G401 (cell line): ENCODE measurements at regions not wholly inside any gene's neighbourhood (a gene's known extent, or its start where the extent isn't known, plus 50 kb on each side); places are given as distances from the start of the nearest gene placed in this dataset.

Experiments
- DNase-seq: peaks from one replicate; pipeline ENCODE4 v3.0.0-alpha.2; 2015; ENCODE audit warnings: low spot score
- in situ Hi-C: cut with HindIII; loops from 2 replicates; pipeline ENCODE4 v1.10.0; 2016; ENCODE audit warnings: low sequenced_read_pairs, mixed read lengths

DNA sequence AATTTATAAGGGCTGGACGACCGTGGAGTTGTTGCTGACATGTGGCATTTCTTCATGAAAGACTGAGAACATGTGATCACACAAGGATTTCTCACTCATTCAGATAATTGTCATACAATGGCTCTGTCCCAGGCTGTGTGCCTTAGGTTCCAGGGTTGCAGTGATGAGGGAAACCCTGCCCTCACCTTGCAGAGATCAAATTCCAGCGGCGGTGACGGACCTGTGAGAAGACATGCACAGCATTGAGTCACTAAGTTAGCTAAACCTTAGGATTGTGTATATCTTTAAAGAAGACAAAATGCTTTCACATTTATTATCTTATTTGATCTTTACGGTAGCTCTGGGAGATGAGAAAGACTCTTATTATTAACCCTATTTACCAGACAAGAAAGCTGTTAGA, 1029.1 kb downstream of the BCL11B start:
- no peak for DNase-seq
- in situ Hi-C loops, result no loop called here

- DNase-seq, result no peak
Measured at GRCh38 chr14:98243332-98243731, 1028.7 kb downstream of the BCL11B start.

DNA sequence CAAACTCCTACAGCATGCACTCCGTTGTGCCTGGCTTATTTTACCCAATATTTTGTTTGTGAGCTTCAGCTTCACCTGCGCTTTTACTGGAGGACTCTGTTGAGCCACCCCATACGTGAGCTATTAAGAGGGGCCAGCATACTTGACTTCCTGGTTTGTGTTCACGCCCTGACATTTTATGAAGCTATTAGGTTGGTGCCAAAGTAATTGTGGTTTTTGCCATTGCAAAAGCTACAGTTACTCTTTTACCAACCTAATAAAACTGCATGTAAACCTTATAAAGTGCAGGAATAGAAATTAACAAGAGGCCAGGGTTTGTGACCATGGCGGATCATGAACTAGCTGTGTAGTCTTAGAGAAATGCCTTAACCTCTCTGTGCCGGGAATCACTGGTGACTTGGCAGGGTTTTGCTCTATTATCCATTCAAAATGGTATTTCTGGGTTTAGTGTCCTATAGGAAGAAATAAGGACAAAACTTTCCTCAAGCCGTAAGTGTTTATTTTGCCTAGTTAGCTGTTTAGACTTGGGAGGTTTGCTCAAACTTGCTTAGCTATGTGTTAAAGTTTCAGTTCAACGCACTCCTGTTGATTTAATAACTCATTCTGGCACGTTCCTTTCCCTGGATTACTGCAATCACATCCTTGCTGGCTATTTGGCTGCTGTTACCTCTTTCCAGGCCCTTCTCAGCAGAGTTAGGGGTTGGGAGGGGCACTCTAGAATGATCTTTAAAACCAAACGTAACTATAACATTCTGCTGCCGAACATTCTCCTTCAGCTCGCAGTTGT, 1027.6 kb downstream of the BCL11B start:
- in situ Hi-C loops, result no loop called here
- DNase-seq, result no peak

More at GRCh38 chr14:98243332-98243731, 1028.7 kb downstream of the BCL11B start:
- in situ Hi-C loops, result no loop called here

- no peak for DNase-seq
- in situ Hi-C loops, result no loop called here
Measured at GRCh38 chr14:98244966-98245569, 1026.9 kb downstream of the BCL11B start.

DNA sequence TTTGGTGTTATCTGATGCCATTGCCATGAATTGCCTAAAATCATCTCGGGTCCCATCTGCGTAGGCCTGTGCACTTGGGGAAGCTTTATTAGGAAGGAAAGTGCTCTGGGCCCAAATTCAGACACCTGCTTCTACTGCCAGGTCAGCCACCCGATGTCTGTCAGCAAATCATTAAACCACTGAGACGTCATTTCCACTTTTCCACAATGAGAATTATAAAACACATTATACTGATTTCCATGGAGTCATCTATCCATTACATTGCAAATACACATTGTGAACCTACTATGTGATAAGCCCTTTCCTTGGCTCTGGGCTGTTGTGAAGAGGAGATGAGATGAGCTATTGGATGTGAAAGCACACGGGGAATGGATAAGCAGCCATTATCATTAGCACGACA, 1022.9 kb downstream of the BCL11B start:
- in situ Hi-C loops, result no loop called here
- no peak for DNase-seq

DNA sequence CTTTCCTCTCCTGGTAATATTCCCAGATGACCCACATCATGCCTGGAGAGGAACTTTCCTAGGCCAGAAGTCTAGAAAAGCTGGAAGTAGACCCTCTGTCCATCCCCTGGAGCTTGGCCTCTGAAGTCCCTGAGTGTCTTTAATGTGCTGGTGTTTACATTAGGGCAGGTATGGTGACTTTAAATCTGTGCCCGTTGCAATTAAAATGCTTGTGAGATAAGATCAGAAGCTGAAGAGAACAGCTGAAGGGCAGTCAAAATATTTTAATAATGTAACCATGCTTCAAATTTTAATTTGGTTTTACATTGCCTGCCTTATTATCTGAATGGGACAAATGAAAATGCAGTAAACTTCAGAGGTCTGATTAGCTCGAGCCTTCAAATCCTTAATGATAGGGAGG, 1022.5 kb downstream of the BCL11B start:
- in situ Hi-C loops, result no loop called here

DNA sequence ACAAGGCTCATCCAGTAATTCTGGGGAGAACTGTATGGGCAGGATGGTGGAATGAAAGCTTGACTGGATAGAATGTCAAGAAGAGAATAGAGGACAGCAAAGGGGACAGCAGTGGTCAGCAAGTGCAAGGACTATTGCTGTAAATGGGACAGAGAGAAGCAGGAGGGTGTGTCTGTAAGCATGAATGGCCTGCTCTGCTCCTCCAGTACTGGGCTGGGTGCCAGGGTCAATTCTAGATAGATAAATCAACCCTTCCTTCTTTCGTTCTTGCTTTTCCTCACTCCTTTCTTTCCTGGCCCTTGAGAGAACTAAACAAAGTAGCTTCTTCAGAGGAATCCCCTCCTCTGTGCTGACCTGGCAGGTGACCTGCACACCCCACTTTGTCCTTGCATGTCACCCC, 1019.2 kb downstream of the BCL11B start:
- in situ Hi-C loops, result no loop called here
- DNase-seq, result no peak

More for the DNA sequence above, 1022.5 kb downstream of the BCL11B start:
- DNase-seq, result no peak

DNA sequence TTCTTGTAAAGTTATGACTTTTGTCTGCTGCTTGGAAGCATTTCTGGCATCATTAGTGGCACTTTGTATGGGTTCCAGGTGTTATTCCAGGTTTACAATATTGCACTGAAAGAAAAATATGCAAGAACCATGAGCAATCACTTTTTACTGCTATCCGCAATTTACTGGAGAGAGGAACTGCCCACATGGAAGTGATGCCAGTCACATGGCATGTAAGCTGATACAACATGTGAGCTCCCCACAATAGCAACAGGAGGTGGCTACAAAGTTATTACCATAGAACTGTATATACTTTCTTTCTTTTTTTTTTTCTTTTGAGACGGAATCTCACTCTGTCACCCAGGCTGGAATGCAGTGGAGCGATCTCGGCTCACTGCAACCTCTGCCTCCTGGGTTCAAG, 1012.1 kb downstream of the BCL11B start:
- DNase-seq, result no peak
- in situ Hi-C loops, result no loop called here

DNA sequence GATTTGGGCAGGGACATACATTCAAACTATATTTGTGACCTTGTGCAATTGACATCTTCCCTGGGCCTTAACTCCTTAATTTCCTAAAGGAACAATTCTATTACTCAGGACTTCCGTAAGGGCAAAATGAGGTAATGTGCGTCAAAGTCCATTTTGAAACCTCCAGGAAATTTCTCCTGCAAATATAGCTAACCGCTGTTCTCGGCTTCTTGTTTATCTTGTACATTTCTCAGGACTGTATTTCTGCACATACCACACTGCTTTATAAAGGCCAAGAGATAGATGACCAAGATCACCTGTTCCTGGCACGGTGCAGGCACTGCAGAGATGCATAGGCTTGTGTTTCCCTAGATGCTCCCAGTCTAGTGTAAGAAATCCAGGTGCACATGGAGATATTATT, 1009.4 kb downstream of the BCL11B start:
- DNase-seq, result no peak
- in situ Hi-C loops, result no loop called here

DNA sequence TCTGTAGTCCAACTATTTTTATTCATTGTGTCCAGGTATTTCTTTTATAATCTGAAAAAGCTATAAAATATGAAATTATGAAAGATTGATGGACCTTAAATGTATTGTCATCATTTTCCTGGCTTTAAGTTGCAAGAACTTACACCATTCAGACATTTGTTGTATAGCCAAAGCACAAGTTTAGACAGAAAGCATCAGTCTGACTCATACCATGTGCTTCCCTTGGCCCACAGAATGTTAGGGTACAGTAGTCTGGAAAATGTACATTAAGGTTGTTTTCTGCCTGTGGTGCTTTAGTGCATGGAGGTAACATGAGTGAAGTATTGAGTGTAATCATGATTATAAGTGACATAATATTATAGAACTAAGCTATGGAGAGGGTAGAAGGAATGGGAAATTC, 1002.5 kb downstream of the BCL11B start:
- in situ Hi-C loops, result no loop called here
- no peak for DNase-seq

GRCh38 chr14:98270201-98270600, 1001.8 kb downstream of the BCL11B start:
- no peak for DNase-seq
- in situ Hi-C loops, result no loop called here

DNA sequence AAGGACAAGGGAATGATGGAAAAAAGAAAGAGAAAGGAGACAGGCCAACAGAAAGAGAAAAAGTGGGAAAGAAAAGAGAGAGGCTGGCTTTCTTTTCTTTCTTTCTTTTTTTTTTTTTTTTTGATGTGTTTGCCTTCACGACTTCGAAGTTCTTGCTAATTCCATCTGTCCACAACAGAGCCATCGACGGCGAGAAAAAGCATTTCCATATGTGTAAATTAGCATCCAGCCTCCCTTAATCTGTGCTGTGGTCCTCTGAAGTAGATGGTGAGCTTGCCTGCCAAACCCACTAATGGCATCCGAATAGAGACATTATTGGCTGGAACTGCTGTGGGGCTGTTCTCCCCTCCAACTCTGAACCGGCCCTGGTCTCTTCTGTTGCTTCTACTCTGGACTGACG, 997.4 kb downstream of the BCL11B start:
- in situ Hi-C loops, result no loop called here
- DNase-seq, result no peak

GRCh38 chr14:98278800-98279199, 993.2 kb downstream of the BCL11B start:
- DNase-seq, result no peak
- in situ Hi-C loops, result no loop called here

- in situ Hi-C loops, result no loop called here
- no peak for DNase-seq
Measured at GRCh38 chr14:98280436-98280835, 991.6 kb downstream of the BCL11B start.

GRCh38 chr14:98288825-98289224, 983.2 kb downstream of the BCL11B start:
- in situ Hi-C loops, result no loop called here
- no peak for DNase-seq

GRCh38 chr14:98290596-98290995, 981.4 kb downstream of the BCL11B start:
- DNase-seq, result no peak
- in situ Hi-C loops, result no loop called here

- DNase-seq, result no peak
- in situ Hi-C loops, result no loop called here
Measured at GRCh38 chr14:98292191-98292590, 979.8 kb downstream of the BCL11B start.

- DNase-seq, result no peak
- in situ Hi-C loops, result no loop called here
Measured at GRCh38 chr14:98293576-98293975, 978.4 kb downstream of the BCL11B start.

DNA sequence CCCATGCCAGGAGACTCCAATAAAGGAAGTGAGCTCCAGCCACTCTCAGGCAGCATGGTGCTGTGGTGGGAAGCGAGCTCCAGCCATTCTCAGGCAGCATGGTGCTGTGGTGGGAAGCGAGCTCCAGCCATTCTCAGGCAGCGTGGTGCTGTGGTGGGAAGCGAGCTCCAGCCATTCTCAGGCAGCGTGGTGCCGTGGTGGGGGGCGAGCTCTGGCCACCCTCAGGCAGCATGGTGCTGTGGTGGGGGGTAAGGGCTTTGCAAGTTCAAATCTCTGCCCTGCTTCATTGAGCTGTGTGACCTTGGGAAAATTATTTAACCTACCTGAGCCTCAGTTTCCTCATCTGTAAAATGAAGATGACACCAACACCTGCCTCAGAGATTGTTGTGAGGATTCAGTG, 975.1 kb downstream of the BCL11B start:
- in situ Hi-C loops, result no loop called here
- no peak for DNase-seq

- in situ Hi-C loops, result no loop called here
- no peak for DNase-seq
Measured at GRCh38 chr14:98297567-98297966, 974.4 kb downstream of the BCL11B start.
